OCI-LY3 (cell line): ENCODE measurements at regions not wholly inside any gene's neighbourhood (a gene's known extent, or its start where the extent isn't known, plus 50 kb on each side); places are given as distances from the start of the nearest gene placed in this dataset.

ENCODE experiments used
- H2AFZ ChIP-seq: fragments of 200-600, 300-600 bp; shearing (Covaris generic); 2 replicates; pipeline ENCODE4 v1.6.0; 2014; ENCODE audit warnings: antibody characterized with exemption, low read depth, low read length
- H3K27ac ChIP-seq: fragments of 200-600, 300-600 bp; sonication (generic); 2 replicates; pipeline ENCODE4 v1.5.1; 2014; ENCODE audit warnings: mild to moderate bottlenecking, low read length, moderate library complexity, mixed read lengths
- H3K27me3 ChIP-seq: fragments of 200-600, 300-600 bp; sonication (generic); 2 replicates; pipeline ENCODE4 v1.6.1; 2014; ENCODE audit warnings: low read depth, low read length, mixed read lengths
- H3K36me3 ChIP-seq: fragments of 200-600, 300-600 bp; sonication (generic); replicated peaks from 2 replicates; pipeline ENCODE3; 2014; ENCODE audit warnings: low read depth, low read length, mixed read lengths
- H3K4me1 ChIP-seq: fragments of 300-600, 200-600 bp; sonication (generic); 2 replicates; pipeline ENCODE4 v1.6.1; 2014; ENCODE audit warnings: low read length, mixed read lengths
- H3K4me2 ChIP-seq: fragments of 200-600, 300-600 bp; sonication (generic); 2 replicates; pipeline ENCODE4 v1.6.1; 2014; ENCODE audit warnings: low read length, mixed read lengths
- H3K4me3 ChIP-seq: fragments of 300-600, 200-600 bp; sonication (generic); 2 replicates; pipeline ENCODE4 v1.5.1; 2014; ENCODE audit warnings: antibody characterized with exemption, mild to moderate bottlenecking, low read length, moderate library complexity
- H3K79me2 ChIP-seq: fragments of 300-600, 200-600 bp; shearing (Covaris generic); 2 replicates; pipeline ENCODE4 v1.6.1; 2014; ENCODE audit warnings: mild to moderate bottlenecking, low read length, mixed read lengths
- H3K9ac ChIP-seq: fragments of 300-600, 200-600 bp; shearing (Covaris generic); 2 replicates; pipeline ENCODE4 v1.6.0; 2014; ENCODE audit warnings: mild to moderate bottlenecking, low read length, moderate library complexity
- H3K9me3 ChIP-seq: fragments of 200-600, 300-600 bp; shearing (Covaris generic); 2 replicates; pipeline ENCODE4 v1.6.1; 2014; ENCODE audit warnings: low read length, mixed read lengths; ENCODE audit not compliant: insufficient read depth
- H4K20me1 ChIP-seq: fragments of 200-600, 300-600 bp; sonication (generic); 2 replicates; pipeline ENCODE4 v1.6.1; 2016; ENCODE audit warnings: low read length, mixed read lengths; ENCODE audit not compliant: insufficient read depth
- EZH2phosphoT487 ChIP-seq: fragments of 200-600 bp; shearing (Covaris generic); IDR thresholded peaks from 2 replicates; pipeline ENCODE4 v1.6.1; 2018; ENCODE audit warnings: antibody characterized with exemption, mixed run types, low read depth
- TF ChIP-seq, protein P1 (sequence below): fragments of 200-600, 300-600 bp; sonication (generic); IDR thresholded peaks from 2 replicates; pipeline ENCODE4 v1.5.1; 2014; ENCODE audit warnings: antibody characterized with exemption, low read length, low read depth

DNA sequence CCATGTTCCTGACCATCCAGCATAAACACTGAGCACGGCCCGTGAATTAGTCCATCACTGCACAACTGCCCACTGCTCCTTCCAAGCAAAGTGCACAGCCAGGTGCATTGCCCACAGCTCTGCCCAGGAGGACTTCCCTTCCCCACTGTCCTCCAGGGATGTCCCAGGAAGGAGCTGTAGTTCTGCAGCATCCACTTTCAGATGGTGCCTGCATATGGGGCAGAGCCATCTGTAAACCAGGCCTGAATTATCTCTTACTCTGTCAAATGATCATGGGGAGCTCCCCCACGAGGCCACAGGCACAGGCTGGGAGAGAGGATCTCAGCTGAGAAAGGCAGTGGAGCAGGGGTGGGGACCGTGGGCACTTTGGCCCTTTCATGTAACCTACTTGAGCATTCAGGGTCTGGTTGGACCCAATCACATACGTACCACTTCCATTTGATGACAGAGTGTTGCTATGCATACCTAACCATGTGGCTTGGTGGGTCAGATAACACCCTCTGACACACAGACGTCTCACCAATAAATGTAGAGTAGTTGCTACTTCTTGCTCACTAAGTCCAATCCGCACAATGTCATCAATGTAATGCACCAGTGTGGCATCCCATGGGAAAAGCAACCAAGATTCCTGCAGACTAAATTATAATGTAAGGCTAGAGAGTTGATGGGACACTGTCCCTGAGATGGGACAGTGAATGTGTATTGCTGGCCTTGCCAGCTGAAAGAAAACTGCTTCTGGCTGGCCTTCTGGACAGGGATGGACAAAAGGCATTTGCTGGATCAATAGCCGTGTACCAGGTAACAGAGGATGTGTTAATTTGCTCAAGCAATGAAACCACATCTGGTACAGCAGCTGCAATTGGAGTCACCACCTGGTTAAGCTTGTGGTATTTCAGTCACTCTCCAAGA is 113.8 kb upstream of the C14orf180 start:
- no peak overlapping the region for H3K4me3 ChIP-seq
- no peaks in the 10 kb centered on the region for H3K4me1 ChIP-seq
- H2AFZ ChIP-seq, result no peak overlapping the region
- H3K79me2 ChIP-seq, result no peaks in the 10 kb centered on the region
- no peak overlapping the region for H3K27ac ChIP-seq
- H3K27me3 ChIP-seq, result peaks cover 9% of the 10 kb centered on the region; the same call in 1 of the 2 replicates
- no peak overlapping the region for H3K9ac ChIP-seq
- H3K36me3 ChIP-seq, result no peaks in the 10 kb centered on the region
- H4K20me1 ChIP-seq, result no peaks in the 10 kb centered on the region
- H3K9me3 ChIP-seq, result no peaks in the 10 kb centered on the region
- TF ChIP-seq EZH2phosphoT487, result no peak
- TF ChIP-seq, protein P1, sequence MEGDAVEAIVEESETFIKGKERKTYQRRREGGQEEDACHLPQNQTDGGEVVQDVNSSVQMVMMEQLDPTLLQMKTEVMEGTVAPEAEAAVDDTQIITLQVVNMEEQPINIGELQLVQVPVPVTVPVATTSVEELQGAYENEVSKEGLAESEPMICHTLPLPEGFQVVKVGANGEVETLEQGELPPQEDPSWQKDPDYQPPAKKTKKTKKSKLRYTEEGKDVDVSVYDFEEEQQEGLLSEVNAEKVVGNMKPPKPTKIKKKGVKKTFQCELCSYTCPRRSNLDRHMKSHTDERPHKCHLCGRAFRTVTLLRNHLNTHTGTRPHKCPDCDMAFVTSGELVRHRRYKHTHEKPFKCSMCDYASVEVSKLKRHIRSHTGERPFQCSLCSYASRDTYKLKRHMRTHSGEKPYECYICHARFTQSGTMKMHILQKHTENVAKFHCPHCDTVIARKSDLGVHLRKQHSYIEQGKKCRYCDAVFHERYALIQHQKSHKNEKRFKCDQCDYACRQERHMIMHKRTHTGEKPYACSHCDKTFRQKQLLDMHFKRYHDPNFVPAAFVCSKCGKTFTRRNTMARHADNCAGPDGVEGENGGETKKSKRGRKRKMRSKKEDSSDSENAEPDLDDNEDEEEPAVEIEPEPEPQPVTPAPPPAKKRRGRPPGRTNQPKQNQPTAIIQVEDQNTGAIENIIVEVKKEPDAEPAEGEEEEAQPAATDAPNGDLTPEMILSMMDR, result no peak
- no peak overlapping the region for H3K4me2 ChIP-seq

GRCh38 chr14:104467236-104467635 is 112.3 kb upstream of the C14orf180 start:
- Histone ChIP-seq H3K4me2 (no peak overlapping the region), H3K4me3 (no peak overlapping the region), H2AFZ (no peak overlapping the region), H3K27ac (no peak overlapping the region), H3K4me1 (no peaks in the 10 kb centered on the region), H3K36me3 (no peaks in the 10 kb centered on the region), H3K9me3 (no peaks in the 10 kb centered on the region), H4K20me1 (no peaks in the 10 kb centered on the region), H3K9ac (no peak overlapping the region), H3K27me3 (peaks cover 9% of the 10 kb centered on the region; the same call in 1 of the 2 replicates), H3K79me2 (no peaks in the 10 kb centered on the region)
- no peak for TF ChIP-seq EZH2phosphoT487
- TF ChIP-seq, protein P1, result no peak

DNA sequence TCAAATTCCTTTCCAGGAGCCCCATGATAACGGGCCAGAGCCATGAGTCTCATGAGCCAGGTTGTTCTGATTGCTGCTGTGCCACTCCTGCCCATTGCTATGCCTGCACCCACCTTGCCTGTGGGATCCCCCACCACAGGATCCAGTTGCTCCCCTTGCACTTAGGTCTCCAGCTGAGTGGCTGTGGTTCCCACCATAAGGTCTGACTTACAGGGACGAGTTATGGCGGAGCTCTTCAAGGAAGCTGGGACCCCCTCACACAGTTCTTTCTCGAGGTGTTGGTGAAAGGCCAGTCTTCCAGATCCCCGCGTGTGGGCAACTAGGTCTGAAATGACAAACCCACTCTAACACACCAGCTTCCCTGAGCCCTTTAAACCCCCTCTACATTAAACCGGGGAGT is 111.9 kb upstream of the C14orf180 start:
- Histone ChIP-seq H3K27ac (no peak overlapping the region), H3K4me1 (no peaks in the 10 kb centered on the region), H2AFZ (no peak overlapping the region), H3K9ac (no peak overlapping the region), H3K36me3 (no peaks in the 10 kb centered on the region), H3K9me3 (no peaks in the 10 kb centered on the region), H4K20me1 (no peaks in the 10 kb centered on the region), H3K79me2 (no peaks in the 10 kb centered on the region), H3K4me3 (no peak overlapping the region), H3K27me3 (peaks cover 9% of the 10 kb centered on the region; the same call in 1 of the 2 replicates), H3K4me2 (no peak overlapping the region)
- no peak for TF ChIP-seq EZH2phosphoT487
- TF ChIP-seq, protein P1, result no peak

- no peaks in the 10 kb centered on the region for H3K79me2 ChIP-seq
- TF ChIP-seq EZH2phosphoT487, result no peak
- TF ChIP-seq, protein P1, result no peak
- H4K20me1 ChIP-seq, result no peaks in the 10 kb centered on the region
- H3K36me3 ChIP-seq, result no peaks in the 10 kb centered on the region
- H3K27me3 ChIP-seq, result peaks cover 9% of the 10 kb centered on the region; the same call in 1 of the 2 replicates
- H3K9ac ChIP-seq, result no peak overlapping the region
- H3K9me3 ChIP-seq, result no peaks in the 10 kb centered on the region
- H3K4me3 ChIP-seq, result no peak overlapping the region
- H2AFZ ChIP-seq, result no peak overlapping the region
- no peaks in the 10 kb centered on the region for H3K4me1 ChIP-seq
- no peak overlapping the region for H3K4me2 ChIP-seq
- no peak overlapping the region for H3K27ac ChIP-seq
Measured at GRCh38 chr14:104469591-104469990, 110.0 kb upstream of the C14orf180 start.
